K562 (cell line): ENCODE measurements at regions not wholly inside any gene's neighbourhood (a gene's known extent, or its start where the extent isn't known, plus 50 kb on each side); places are given as distances from the start of the nearest gene placed in this dataset.

Experiments
- ATAC-seq: fragments of 200-7000 bp; cut with Tn5 transposase; 3 replicates; pipeline ENCODE4 v1.9.1; 2020; ENCODE audit warnings: moderate library complexity
- BruUV-seq: library from RNA; stranded (reverse); fragments of 400-500 nt; replicated peaks from 2 replicates; lab custom pipeline; 2021; lab: Mats Ljungman, UMichigan
- CTCF ChIA-PET: fragments of 300-600 bp; formaldehyde crosslinking; extraction: SDS; loops from one replicate; lab custom pipeline; 2021; ENCODE audit warnings: low intra/inter-chr PET ratio; lab: Yijun Ruan, JAX
- POLR2A ChIA-PET: fragments of 300-600, 350-650 bp; sonication (Branson Sonifier 250); formaldehyde crosslinking; extraction: SDS; loops from one replicate; lab custom pipeline; 2021; ENCODE audit warnings: antibody characterized with exemption, inconsistent platforms; lab: Yijun Ruan, JAX
- DNase-seq, 4 experiments: peaks; one replicate each; pipeline versions ENCODE4 v3.0.0 to v3.0.0-alpha.2; 2011 to 2018; ENCODE audit warnings: low spot score in 3 of 4, mixed read lengths in 3 of 4; ENCODE audit errors: extremely low read depth in 1 of 4
- FAIRE-seq: peaks from 2 replicates; lab custom pipeline; 2011; peaks lifted over from hg19 to GRCh38; lab: Jason Lieb, UNC
- H2AFZ ChIP-seq: 2 replicates; pipeline ENCODE4 v1.6.0; 2011; ENCODE audit warnings: low read depth, low read length, control low read depth, inconsistent platforms
- H3K27ac ChIP-seq: fragments of 200-600 bp; 3 replicates; pipeline ENCODE4 v1.8.0; 2011; ENCODE audit warnings: low read depth, mild to moderate bottlenecking, control low read depth, inconsistent platforms, low read length, moderate library complexity, mixed read lengths; ENCODE audit errors: extremely low read depth
- H3K27me3 ChIP-seq, 2 experiments: fragments of 300-600 bp in 1 of 2; 2 replicates in 1 of 2; 3 replicates in 1 of 2; pipeline versions ENCODE4 v1.6.0 to v1.8.0; 2011; ENCODE audit warnings: inconsistent platforms in 2 of 2, low read length in 2 of 2, mild to moderate bottlenecking in 1 of 2, mixed read lengths in 1 of 2, moderate library complexity in 1 of 2; ENCODE audit not compliant: control insufficient read depth in 2 of 2, insufficient read depth in 2 of 2
- H3K36me3 ChIP-seq: fragments of 300-600 bp; 3 replicates; pipeline ENCODE4 v1.8.0; 2011; ENCODE audit warnings: mild to moderate bottlenecking, low read length, inconsistent platforms; ENCODE audit not compliant: control insufficient read depth, insufficient read depth
- H3K4me1 ChIP-seq, 2 experiments: fragments of 200-600 bp in 1 of 2; replicated peaks in 1 of 2; 2 replicates in 1 of 2; 3 replicates in 1 of 2; pipeline versions ENCODE4 v1.5.1 to v1.8.0; 2011; ENCODE audit warnings: inconsistent platforms in 2 of 2, low read length in 2 of 2, mild to moderate bottlenecking in 1 of 2, mixed read lengths in 1 of 2, moderate library complexity in 1 of 2; ENCODE audit not compliant: control insufficient read depth in 2 of 2, insufficient read depth in 2 of 2
- H3K4me2 ChIP-seq: 2 replicates; pipeline ENCODE4 v1.6.1; 2011; ENCODE audit warnings: low read length, control low read depth, inconsistent platforms, mixed read lengths; ENCODE audit not compliant: insufficient read depth
- H3K4me3 ChIP-seq: fragments of 200-600 bp; sonication (generic), shearing (Covaris generic); 2 replicates; pipeline ENCODE4 v1.5.1; 2016; ENCODE audit warnings: control low read depth, inconsistent platforms
- H3K79me2 ChIP-seq: fragments of 200-600 bp; 3 replicates; pipeline ENCODE4 v1.8.0; 2011; ENCODE audit warnings: low read length, inconsistent platforms; ENCODE audit not compliant: control insufficient read depth, insufficient read depth
- H3K9ac ChIP-seq, 2 experiments: 2 replicates each; pipeline versions ENCODE4 v1.6.0 to v1.6.1; 2011; ENCODE audit warnings: low read depth in 2 of 2, low read length in 2 of 2, control low read depth in 1 of 2, inconsistent platforms in 1 of 2, mild to moderate bottlenecking in 1 of 2, mixed read lengths in 1 of 2; ENCODE audit not compliant: insufficient read depth in 1 of 2
- H3K9me1 ChIP-seq: one replicate; pipeline ENCODE4 v1.6.0; 2011; ENCODE audit warnings: inconsistent platforms, mild to moderate bottlenecking, low read length, moderate library complexity; ENCODE audit not compliant: control insufficient read depth, insufficient read depth
- H3K9me3 ChIP-seq: replicated peaks from 2 replicates; pipeline ENCODE4 v1.5.1; 2011; ENCODE audit warnings: low read depth, low read length, inconsistent platforms; ENCODE audit not compliant: control insufficient read depth, insufficient read depth
- H4K20me1 ChIP-seq: replicated peaks from 2 replicates; pipeline ENCODE4 v1.6.1; 2011; ENCODE audit warnings: low read length, inconsistent platforms, mixed read lengths; ENCODE audit not compliant: control insufficient read depth, insufficient read depth
- ARID3A ChIP-seq: IDR thresholded peaks from 2 replicates; pipeline ENCODE4 v1.6.1; 2012; ENCODE audit warnings: low read depth, low read length, improper control_type of control experiment, borderline replicate concordance
- CBFA2T2 ChIP-seq: fragments of 450-650 bp; conservative IDR thresholded peaks from 2 replicates; pipeline ENCODE4 v1.6.1; 2017; ENCODE audit warnings: mild to moderate bottlenecking
- CTBP1 ChIP-seq: fragments of 450-650 bp; IDR thresholded peaks from 2 replicates; pipeline ENCODE4 v1.6.1; 2016; ENCODE audit warnings: borderline replicate concordance
- CXXC5 ChIP-seq: fragments of 250-450 bp; sonication (Bioruptor Pico); IDR thresholded peaks from 2 replicates; pipeline ENCODE4 v1.8.0; 2022; ENCODE audit warnings: inconsistent platforms, mild to moderate bottlenecking, moderate library complexity
- FOXJ2 ChIP-seq: fragments of 200-800 bp; sonication (Bioruptor generic); IDR thresholded peaks from 2 replicates; pipeline ENCODE4 v1.6.1; 2016; ENCODE audit warnings: missing genetic modification characterization, missing compliant biosample characterization
- JUNB ChIP-seq: fragments of 450-650 bp; formaldehyde crosslinking; conservative IDR thresholded peaks from 2 replicates; pipeline ENCODE4 v1.4.0; 2020; ENCODE audit warnings: mild to moderate bottlenecking
- KDM1A ChIP-seq, 2 experiments: fragments of 450-650 bp; IDR thresholded peaks; 2 replicates each; pipeline ENCODE4 v1.6.1; 2016; ENCODE audit warnings: mild to moderate bottlenecking in 2 of 2
- LCOR ChIP-seq: sonication (generic); formaldehyde crosslinking; IDR thresholded peaks from 2 replicates; pipeline ENCODE4 v1.8.0; 2022; ENCODE audit warnings: mild to moderate bottlenecking, missing genetic modification reagents
- MBD2 ChIP-seq: sonication (generic); IDR thresholded peaks from 2 replicates; pipeline ENCODE4 v1.6.1; 2016; ENCODE audit warnings: low read depth, borderline replicate concordance
- MIER1 ChIP-seq: fragments of 450-650 bp; IDR thresholded peaks from 2 replicates; pipeline ENCODE4 v1.6.1; 2016; ENCODE audit warnings: antibody characterized with exemption, mild to moderate bottlenecking, low read depth
- NFIC ChIP-seq: fragments of 450-650 bp; IDR thresholded peaks from 2 replicates; pipeline ENCODE4 v1.6.1; 2017; ENCODE audit warnings: mild to moderate bottlenecking, inconsistent platforms
- NR3C1 ChIP-seq: sonication (generic); formaldehyde crosslinking; IDR thresholded peaks from 2 replicates; pipeline ENCODE4 v1.8.1; 2022; ENCODE audit warnings: missing genetic modification reagents
- PCBP1 ChIP-seq: fragments of 200-400 bp; formaldehyde crosslinking; IDR thresholded peaks from 2 replicates; pipeline ENCODE4 v1.6.1; 2018; ENCODE audit warnings: mild to moderate bottlenecking, low read depth, low read length; ENCODE audit not compliant: poor library complexity, severe bottlenecking
- RCOR1 ChIP-seq, 2 experiments: IDR thresholded peaks; 2 replicates each; pipeline ENCODE4 v1.6.1; 2012; ENCODE audit warnings: low read depth in 2 of 2, low read length in 2 of 2, borderline replicate concordance in 1 of 2, improper control_type of control experiment in 1 of 2
- SMAD2 ChIP-seq: fragments of 150-350 bp; IDR thresholded peaks from 2 replicates; pipeline ENCODE4 v1.6.1; 2014; ENCODE audit warnings: low read depth, mild to moderate bottlenecking, low read length
- U2AF2 ChIP-seq: fragments of 200-400 bp; formaldehyde crosslinking; optimal IDR thresholded peaks from 2 replicates; pipeline ENCODE3; 2017; ENCODE audit warnings: low read depth, mild to moderate bottlenecking, low read length
- ZBTB9 ChIP-seq: fragments of 450-650 bp; formaldehyde crosslinking; IDR thresholded peaks from 2 replicates; pipeline ENCODE4 v1.4.0; 2020; ENCODE audit warnings: mild to moderate bottlenecking, moderate library complexity
- ZEB2 ChIP-seq: fragments of 450-650 bp; IDR thresholded peaks from 2 replicates; pipeline ENCODE4 v1.6.1; 2016
- ZNF184 ChIP-seq: sonication (generic); formaldehyde crosslinking; IDR thresholded peaks from 2 replicates; pipeline ENCODE4 v1.5.0; 2020; ENCODE audit warnings: missing genetic modification reagents
- ZNF197 ChIP-seq: fragments of 200-800 bp; sonication (Bioruptor generic); IDR thresholded peaks from 2 replicates; pipeline ENCODE4 v1.6.1; 2016; ENCODE audit warnings: low read depth, missing genetic modification characterization, missing compliant biosample characterization
- ZNF23 ChIP-seq: fragments of 250-450 bp; sonication (Bioruptor Pico); IDR thresholded peaks from 2 replicates; pipeline ENCODE4 v1.4.0; 2020; ENCODE audit warnings: mild to moderate bottlenecking
- ZNF445 ChIP-seq: fragments of 250-450 bp; sonication (Bioruptor Pico); IDR thresholded peaks from 2 replicates; pipeline ENCODE4 v1.4.0; 2020; ENCODE audit warnings: low read depth, mild to moderate bottlenecking, moderate library complexity
- ZNF644 ChIP-seq: fragments of 200-800 bp; sonication (Bioruptor generic); IDR thresholded peaks from 2 replicates; pipeline ENCODE4 v1.6.1; 2016; ENCODE audit warnings: low read depth, missing genetic modification characterization, missing compliant biosample characterization
- ZNF717 ChIP-seq: fragments of 250-450 bp; sonication (Bioruptor Pico); IDR thresholded peaks from 2 replicates; pipeline ENCODE4 v1.5.0; 2021
- WGBS: fragments of 100-300 bp; shearing (Covaris generic); methylation state at CpG from one replicate; pipeline ENCODE4 v1.1.6; 2016; ENCODE audit warnings: low coverage, mixed read lengths; ENCODE audit not compliant: insufficient coverage; ENCODE audit errors: missing lambda C conversion rate; 5-methylcytosine and 5-hydroxymethylcytosine counted together
- in situ Hi-C: fragments of 300-500 bp; cut with MboI; formaldehyde crosslinking; loops from 4 replicates; pipeline ENCODE4 v1.15.0; 2018; ENCODE audit warnings: inconsistent platforms, mixed read lengths
- intact Hi-C: fragments of 100-400 bp; cut with micrococcal nuclease; formaldehyde crosslinking; loops from 2 replicates; pipeline ENCODE4 v1.14.2; 2022

DNA sequence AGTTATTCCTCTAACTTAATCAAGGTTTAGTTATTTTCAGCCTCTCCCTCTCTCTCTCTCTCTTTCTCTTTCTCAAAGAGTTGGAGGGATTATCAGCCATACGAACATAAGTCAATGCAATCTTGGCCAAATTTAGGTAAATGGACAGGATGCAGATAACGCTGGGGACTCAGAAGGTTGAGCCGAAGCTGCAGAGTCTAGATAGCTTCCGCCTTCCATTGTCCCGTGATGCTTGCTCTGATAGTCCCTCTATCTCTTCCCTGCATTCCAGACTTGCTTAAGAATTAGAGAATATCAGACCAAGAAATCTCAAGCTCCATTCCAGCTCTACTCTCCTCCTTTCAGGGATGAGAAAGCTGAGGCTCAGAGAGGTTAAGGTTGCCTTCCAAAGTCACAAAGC, 502.8 kb upstream of the TNP1 start:
- POLR2A ChIA-PET = interaction anchor here (0.6 kb wide), 1 partner anchor 202 kb away, joined by 3 read pairs; no protein-coding TSS in a partner anchor
- Histone ChIP-seq H3K4me3 (no peak overlapping the region), H3K27me3 (peaks cover 0 to 6% of the 10 kb centered on the region in 2 experiments; a peak in 2 of 5 replicates), H2AFZ (no peak overlapping the region), H3K36me3 (no peaks in the 10 kb centered on the region), H3K9me1 (no peaks in the 10 kb centered on the region), H4K20me1 (no peaks in the 10 kb centered on the region), H3K27ac (no peak overlapping the region), H3K4me2 (no peak overlapping the region; the same call in 1 of the 2 replicates), H3K4me1 (peaks cover 0 to 10% of the 10 kb centered on the region in 2 experiments; a peak in 1 of 5 replicates), H3K79me2 (no peaks in the 10 kb centered on the region), H3K9me3 (no peaks in the 10 kb centered on the region), H3K9ac (no peak overlapping the region)
- in situ Hi-C loops (no loop called here), intact Hi-C loops (no loop called here)
- ATAC-seq = no peak; the same call in 2 of the 3 replicates
- CTCF ChIA-PET = no interaction called here
- no TSS peak for BruUV-seq
- WGBS = 0% methylated on average over 5 of the region's 5 CpGs
- FAIRE-seq = peak; percentile 49
- DNase-seq = peak in 2 of 4 experiments; percentile 12 to 51
- TF ChIP-seq MIER1 (no peak), ZNF717 (CRISPR knock-in tag) (no peak), ZNF197 (CRISPR knock-in tag) (0 out of 2 replicates have a peak, but pooled peaks have one; percentile 38), ZBTB9 (CRISPR knock-in tag) (0 out of 2 replicates have a peak, but pooled peaks have one; percentile 36), NR3C1 (CRISPR knock-in tag) (no peak), CBFA2T2 (peak; percentile 68), MBD2 (no peak), ZNF445 (CRISPR knock-in tag) (no peak), RCOR1 (IDR thresholded peaks at IDR 0.05; ENCODE audit: borderline replicate concordance in 1 of 2, low read depth in 2 of 2, low read length in 2 of 2) (peak in 1 of 2 experiments; percentile 59; a peak in 1 of 4 replicates), KDM1A (IDR thresholded peaks at IDR 0.05) (0 out of 4 replicates have a peak, but pooled peaks of 1 of the 2 experiments have one; percentile 28), CXXC5 (peak; percentile 80), ZNF184 (CRISPR knock-in tag) (no peak), SMAD2 (no peak), NFIC (peak; percentile 6; the same call in 1 of the 2 replicates), U2AF2 (no peak), ZEB2 (no peak), FOXJ2 (tag) (no peak), JUNB (CRISPR knock-in tag) (no peak), ZNF644 (tag) (0 out of 2 replicates have a peak, but pooled peaks have one; percentile 60), ZNF23 (no peak), LCOR (peak; percentile 70; the same call in 1 of the 2 replicates), CTBP1 (peak; percentile 81), PCBP1 (no peak), ARID3A (no peak)
